Naive B cell (primary cell): ENCODE measurements at regions not wholly inside any gene's neighbourhood (a gene's known extent, or its start where the extent isn't known, plus 50 kb on each side); places are given as distances from the start of the nearest gene placed in this dataset.
"Not testable (repeated sequence)": the region's sequence is repeated elsewhere in the genome, so short reads cannot be mapped to it uniquely, and the experiment has no call there.

Source experiments
- ATAC-seq, 2 donors: fragments of 150-1000 bp; cut with Tn5 transposase; 2 replicates each; pipeline ENCODE4 v1.10.0; 2021; ENCODE audit warnings: low read depth in 2 of 2, mild to moderate bottlenecking in 2 of 2, moderate library complexity in 2 of 2
- DNase-seq: peaks from one replicate; pipeline ENCODE4 v3.0.0; 2022
- H3K27ac Mint-ChIP-seq, 6 donors: one replicate each; pipeline ENCODE4 v1.8.0; 2020 to 2022; ENCODE audit warnings: mild to moderate bottlenecking in 6 of 6, mixed read lengths in 6 of 6, moderate library complexity in 5 of 6, inconsistent platforms in 2 of 6
- H3K27me3 Mint-ChIP-seq, 3 donors: one replicate each; pipeline ENCODE4 v1.8.0; 2021 to 2022; ENCODE audit warnings: mixed read lengths in 3 of 3, mild to moderate bottlenecking in 1 of 3
- H3K36me3 Mint-ChIP-seq, 2 donors: one replicate each; pipeline ENCODE4 v1.8.0; 2020 to 2022; ENCODE audit warnings: mixed read lengths in 2 of 2, inconsistent platforms in 1 of 2, mild to moderate bottlenecking in 1 of 2
- H3K4me1 Mint-ChIP-seq, 3 donors: one replicate each; pipeline ENCODE4 v1.8.0; 2020 to 2022; ENCODE audit warnings: mixed read lengths in 3 of 3, inconsistent platforms in 1 of 3, mild to moderate bottlenecking in 1 of 3, moderate library complexity in 1 of 3
- H3K4me3 Mint-ChIP-seq, 8 donors: one replicate each; pipeline ENCODE4 v1.8.0; 2020 to 2022; ENCODE audit warnings: mild to moderate bottlenecking in 8 of 8, mixed read lengths in 8 of 8, moderate library complexity in 8 of 8, inconsistent platforms in 2 of 8
- H3K9me3 Mint-ChIP-seq, 7 donors: one replicate each; pipeline ENCODE4 v1.8.0; 2020 to 2022; ENCODE audit warnings: mixed read lengths in 7 of 7, mild to moderate bottlenecking in 5 of 7, inconsistent platforms in 2 of 7, moderate library complexity in 1 of 7

DNA sequence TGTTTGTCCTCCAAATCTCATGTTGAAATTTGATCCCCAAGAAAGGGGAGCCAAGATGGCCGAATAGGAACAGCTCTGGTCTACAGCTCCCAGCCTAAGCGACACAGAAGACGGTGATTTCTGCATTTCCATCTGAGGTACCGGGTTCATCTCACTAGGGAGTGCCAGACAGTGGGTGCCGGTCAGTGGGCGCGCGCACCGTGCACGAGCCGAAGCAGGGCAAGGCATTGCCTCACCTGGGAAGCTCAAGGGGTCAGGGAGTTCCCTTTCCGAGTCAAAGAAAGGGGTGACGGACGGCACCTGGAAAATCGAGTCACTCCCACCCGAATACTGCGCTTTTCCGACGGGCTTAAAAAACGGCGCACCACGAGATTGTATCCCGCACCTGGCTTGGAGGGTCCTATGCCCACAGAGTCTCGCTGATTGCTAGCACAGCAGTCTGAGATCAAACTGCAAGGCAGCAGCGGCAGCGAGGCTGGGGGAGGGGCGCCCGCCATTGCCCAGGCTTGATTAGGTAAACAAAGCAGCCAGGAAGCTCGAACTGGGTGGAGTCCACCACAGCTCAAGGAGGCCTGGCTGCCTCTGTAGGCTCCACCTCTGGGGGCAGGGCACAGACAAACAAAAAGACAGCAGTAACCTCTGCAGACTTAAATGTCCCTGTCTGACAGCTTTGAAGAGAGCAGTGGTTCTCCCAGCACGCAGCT, 493.6 kb downstream of the KLF12 start:
- H3K27me3 Mint-ChIP-seq, DNase-seq, H3K36me3 Mint-ChIP-seq, ATAC-seq, H3K4me1 Mint-ChIP-seq, H3K27ac Mint-ChIP-seq, H3K4me3 Mint-ChIP-seq: not testable (repeated sequence)
- peaks cover 0 to 11% (median 0%) of the 10 kb centered on the region in 7 donors for H3K9me3 Mint-ChIP-seq

DNA sequence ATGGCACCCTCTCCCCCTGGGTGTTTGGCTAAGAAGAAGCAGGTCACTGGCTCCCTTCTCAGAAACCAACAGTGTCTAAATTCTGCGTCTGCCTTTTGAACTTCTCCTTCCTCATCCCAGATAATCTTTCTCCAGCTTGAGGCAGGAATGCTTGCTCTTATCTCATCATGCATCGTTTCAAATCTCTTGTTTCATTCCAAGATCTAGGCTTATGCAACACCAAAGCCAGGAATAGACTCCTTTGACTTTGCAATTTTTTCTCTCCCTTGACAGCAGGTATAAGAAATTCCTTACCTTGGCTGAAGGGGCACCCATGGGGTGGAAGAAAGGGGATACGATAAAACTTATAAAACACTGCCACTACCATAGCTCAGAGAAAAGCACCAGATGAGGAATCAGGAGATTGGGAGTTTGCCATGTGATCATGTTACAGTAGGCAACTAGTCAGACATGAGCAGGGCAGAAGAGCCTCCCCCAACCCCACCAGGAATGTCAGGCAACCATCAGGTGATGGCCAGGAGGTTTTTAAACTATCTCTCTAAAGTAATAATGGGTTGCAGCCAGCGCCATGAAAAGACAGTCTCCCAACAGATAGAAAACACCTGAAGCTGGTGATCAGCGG, 498.9 kb downstream of the KLF12 start:
- no peak overlapping the region for H3K27ac Mint-ChIP-seq
- no peaks in the 10 kb centered on the region for H3K36me3 Mint-ChIP-seq
- no peak for ATAC-seq
- H3K4me3 Mint-ChIP-seq: no peak overlapping the region
- peaks cover 0 to 4% (median 1%) of the 10 kb centered on the region in 7 donors for H3K9me3 Mint-ChIP-seq
- H3K27me3 Mint-ChIP-seq: peaks cover 3 to 11% (median 6%) of the 10 kb centered on the region in 3 donors
- no peak for DNase-seq
- no peaks in the 10 kb centered on the region for H3K4me1 Mint-ChIP-seq

DNA sequence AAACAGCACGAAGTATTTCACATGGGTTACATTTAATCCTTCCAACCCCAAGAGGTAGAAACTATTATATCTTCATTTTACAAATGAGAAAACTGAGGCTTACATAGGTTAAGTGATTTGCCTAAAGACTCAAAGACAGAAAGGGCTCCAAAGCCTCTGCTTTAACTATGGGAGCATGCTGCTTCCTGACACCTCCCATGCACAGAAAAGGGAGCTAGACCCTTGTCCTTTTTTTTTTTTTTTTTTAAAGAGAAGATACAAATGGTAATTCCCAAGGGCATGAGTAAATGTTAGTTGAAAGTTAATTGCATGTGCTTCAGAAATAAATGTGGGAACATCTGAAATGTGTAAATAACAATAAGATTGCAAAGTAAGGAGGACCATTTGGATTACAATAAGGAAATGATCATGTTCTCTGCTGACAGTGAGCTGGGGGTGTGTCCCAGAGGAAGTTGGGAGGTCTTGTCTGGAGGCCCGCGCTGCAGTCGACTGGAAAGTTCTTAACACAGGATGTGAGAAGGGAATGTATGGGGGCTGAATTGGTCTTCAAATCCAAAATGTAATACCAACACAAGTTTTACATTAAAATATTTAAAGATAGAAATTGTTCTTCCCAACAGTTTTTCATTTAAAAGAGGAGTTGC, 500.3 kb downstream of the KLF12 start:
- Mint-ChIP-seq H3K27ac (no peak overlapping the region), H3K36me3 (no peaks in the 10 kb centered on the region), H3K27me3 (peaks cover 3 to 8% (median 6%) of the 10 kb centered on the region in 3 donors), H3K9me3 (peaks cover 0 to 9% (median 2%) of the 10 kb centered on the region in 7 donors), H3K4me3 (no peak overlapping the region), H3K4me1 (no peaks in the 10 kb centered on the region)
- DNase-seq (no peak), ATAC-seq (no peak)

DNA sequence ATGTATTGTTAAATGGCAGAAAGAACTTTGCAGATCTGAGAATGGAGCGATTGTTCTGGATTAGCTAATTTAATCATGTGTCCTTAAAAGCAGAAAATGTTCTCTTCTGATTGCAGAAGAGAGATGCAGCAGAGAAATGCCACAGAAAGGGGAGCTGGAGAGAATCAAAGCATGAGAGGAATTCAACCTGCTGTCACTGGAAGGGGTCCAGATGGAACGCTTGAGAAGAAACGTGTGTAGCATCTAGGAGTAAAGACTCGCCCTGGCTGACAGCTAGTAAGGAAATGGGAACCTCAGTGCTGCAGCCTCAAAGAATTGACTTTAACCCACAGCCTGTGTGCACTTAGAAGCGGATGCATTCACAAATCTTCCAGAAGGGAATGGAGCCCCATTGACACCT, 502.8 kb downstream of the KLF12 start:
- ATAC-seq: no peak
- H3K27ac Mint-ChIP-seq: no peak overlapping the region
- no peaks in the 10 kb centered on the region for H3K4me1 Mint-ChIP-seq
- H3K4me3 Mint-ChIP-seq: no peak overlapping the region
- peaks cover 0 to 9% (median 0%) of the 10 kb centered on the region in 7 donors for H3K9me3 Mint-ChIP-seq
- DNase-seq: no peak
- H3K36me3 Mint-ChIP-seq: no peaks in the 10 kb centered on the region
- H3K27me3 Mint-ChIP-seq: peaks cover 3 to 6% (median 4%) of the 10 kb centered on the region in 3 donors

DNA sequence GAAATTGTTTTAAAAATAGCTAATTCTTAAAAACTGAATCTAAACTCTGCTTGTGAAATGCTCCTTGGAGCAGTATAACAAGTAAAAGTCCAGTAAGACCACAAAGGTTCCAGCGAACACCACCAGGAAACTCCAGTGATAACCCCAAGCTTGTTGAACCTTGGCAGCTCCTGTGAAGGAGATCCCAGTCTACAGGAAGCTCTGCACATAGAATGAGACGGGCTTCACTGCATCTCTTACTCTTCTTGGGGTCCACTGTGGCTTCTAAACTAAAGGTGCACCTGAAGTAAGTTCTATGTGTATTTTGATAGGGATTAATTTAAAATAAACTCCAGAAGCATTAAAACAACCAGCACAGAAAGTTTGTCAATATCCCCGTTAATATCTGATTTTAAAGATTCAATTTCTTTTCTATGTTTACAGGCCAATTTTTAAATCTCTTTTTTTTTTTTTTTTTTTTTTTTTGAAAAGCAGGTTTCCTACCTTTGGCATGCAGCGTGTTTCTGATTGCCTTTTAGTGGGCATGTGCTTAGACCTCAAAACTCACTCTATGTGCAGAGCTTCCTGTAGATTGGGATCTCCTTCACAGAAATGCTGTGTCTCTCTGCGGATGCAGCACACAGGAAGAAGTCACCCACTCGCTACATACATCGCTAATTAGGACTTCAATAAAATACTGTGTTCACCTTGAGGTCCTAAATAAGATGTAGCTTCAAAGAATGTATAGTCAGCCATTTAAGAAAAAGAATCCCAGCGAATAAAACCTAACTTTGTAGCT, 508.5 kb downstream of the KLF12 start:
- no peaks in the 10 kb centered on the region for H3K4me1 Mint-ChIP-seq
- H3K27me3 Mint-ChIP-seq: peaks cover 4 to 6% (median 5%) of the 10 kb centered on the region in 3 donors
- no peak overlapping the region for H3K4me3 Mint-ChIP-seq
- ATAC-seq: no peak
- no peak for DNase-seq
- no peak overlapping the region for H3K27ac Mint-ChIP-seq
- H3K9me3 Mint-ChIP-seq: peaks cover 0 to 9% (median 0%) of the 10 kb centered on the region in 7 donors
- no peaks in the 10 kb centered on the region for H3K36me3 Mint-ChIP-seq

DNA sequence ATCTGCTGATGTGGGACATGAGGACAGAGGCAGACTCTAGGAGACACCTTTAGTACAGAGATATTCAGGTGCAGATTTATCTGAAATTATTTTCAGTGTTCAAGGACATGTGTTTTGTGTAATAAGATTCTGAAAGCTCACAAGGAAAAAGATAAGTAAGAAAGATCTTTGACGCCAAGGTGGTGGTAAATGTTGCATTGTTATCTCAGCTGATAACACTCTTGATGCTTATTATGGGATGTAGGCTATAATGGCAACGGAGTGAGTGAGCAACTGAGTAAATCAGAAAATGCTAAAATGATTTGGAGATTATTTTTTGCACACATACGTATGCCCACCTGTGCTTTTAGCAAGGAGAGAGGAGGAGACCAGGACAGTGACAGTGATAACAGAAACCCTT, 510.9 kb downstream of the KLF12 start:
- Mint-ChIP-seq H3K4me3 (no peak overlapping the region), H3K4me1 (no peaks in the 10 kb centered on the region), H3K27ac (peak overlapping the region in 1 of 6 donors; percentile 1), H3K9me3 (peaks cover 0 to 4% (median 0%) of the 10 kb centered on the region in 7 donors), H3K27me3 (peaks cover 5 to 6% (median 5%) of the 10 kb centered on the region in 3 donors), H3K36me3 (no peaks in the 10 kb centered on the region)
- ATAC-seq (no peak), DNase-seq (no peak)

DNA sequence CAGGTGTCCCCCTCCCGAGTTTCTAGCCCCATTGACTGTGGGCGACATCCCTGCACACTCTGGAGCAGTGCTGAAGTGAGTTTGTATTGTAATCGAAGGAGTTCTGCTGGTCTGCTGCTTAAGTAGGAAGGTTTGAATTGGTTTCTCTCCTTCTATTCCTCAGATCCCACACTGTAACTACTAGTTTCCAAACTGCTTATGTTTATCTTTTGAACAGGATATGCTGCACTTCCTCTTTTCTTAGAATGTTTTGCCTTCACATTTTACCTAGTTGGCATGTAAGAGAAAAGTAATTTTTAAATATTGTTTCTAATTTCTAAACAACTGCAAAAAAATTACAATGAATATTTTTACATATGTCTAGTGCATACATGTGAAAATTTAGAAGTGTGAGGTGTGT, 511.8 kb downstream of the KLF12 start:
- Mint-ChIP-seq H3K4me3 (no peak overlapping the region), H3K9me3 (peaks cover 0 to 4% (median under 1%) of the 10 kb centered on the region in 7 donors), H3K4me1 (no peaks in the 10 kb centered on the region), H3K27ac (no peak overlapping the region), H3K36me3 (no peaks in the 10 kb centered on the region), H3K27me3 (peaks cover 5 to 9% (median 6%) of the 10 kb centered on the region in 3 donors)
- ATAC-seq (no peak), DNase-seq (no peak)

DNA sequence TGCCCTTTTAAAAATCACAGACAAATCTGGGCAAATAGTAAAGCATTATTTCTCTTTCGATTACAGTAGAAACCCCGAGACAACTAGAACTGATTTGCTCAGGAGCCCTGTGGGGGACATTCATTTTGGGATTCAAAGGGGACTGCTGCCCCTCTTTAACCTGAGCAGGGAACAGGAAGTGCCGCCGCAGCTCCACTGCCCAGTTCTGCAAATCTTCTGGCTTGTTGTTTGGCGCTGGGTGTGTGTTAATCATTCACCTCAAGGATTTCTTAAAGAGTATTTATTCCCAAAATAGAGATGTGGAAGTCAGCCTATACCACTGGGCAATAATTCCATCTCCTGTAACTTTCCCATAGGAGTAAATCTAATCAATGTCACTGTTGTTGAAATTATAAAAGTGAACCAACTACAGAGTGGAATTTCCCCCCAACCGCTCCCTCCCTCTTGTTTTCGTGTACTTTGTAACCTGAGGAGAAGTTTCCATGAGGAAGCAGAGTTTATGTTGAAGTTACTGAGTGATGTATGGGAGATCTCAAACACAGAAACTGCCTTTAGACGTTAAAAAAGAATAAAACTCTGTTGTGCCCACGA, 515.8 kb downstream of the KLF12 start:
- H3K4me3 Mint-ChIP-seq: no peak overlapping the region
- ATAC-seq (no peak), DNase-seq (no peak)
- H3K4me1 Mint-ChIP-seq: no peaks in the 10 kb centered on the region
- H3K27me3 Mint-ChIP-seq: peaks cover 2 to 9% (median 8%) of the 10 kb centered on the region in 3 donors
- no peaks in the 10 kb centered on the region for H3K36me3 Mint-ChIP-seq
- no peak overlapping the region for H3K27ac Mint-ChIP-seq
- peaks cover 0 to 11% (median 3%) of the 10 kb centered on the region in 7 donors for H3K9me3 Mint-ChIP-seq

DNA sequence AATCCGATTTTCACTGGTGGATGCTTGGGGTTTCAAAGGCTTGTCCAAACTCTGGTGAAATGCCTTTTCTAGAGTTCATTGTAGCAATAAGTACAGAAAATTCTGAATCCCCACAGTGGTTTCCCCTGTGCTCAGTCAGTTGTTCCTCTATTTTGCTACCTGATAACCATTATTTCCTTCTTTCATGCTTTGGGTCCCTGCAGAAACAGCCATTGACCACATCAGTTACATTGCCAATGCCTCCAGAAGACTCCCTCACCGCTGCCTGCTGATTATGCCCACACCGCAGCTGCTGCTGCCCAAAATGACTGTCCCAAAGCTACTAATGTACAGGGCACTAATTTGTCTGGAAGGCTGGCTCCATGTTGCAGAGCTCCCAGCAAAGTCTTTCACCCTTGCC, 517.3 kb downstream of the KLF12 start:
- H3K36me3 Mint-ChIP-seq: no peaks in the 10 kb centered on the region
- no peak for DNase-seq
- H3K9me3 Mint-ChIP-seq: peaks cover 0 to 11% (median 3%) of the 10 kb centered on the region in 7 donors
- no peak overlapping the region for H3K4me3 Mint-ChIP-seq
- H3K27ac Mint-ChIP-seq: no peak overlapping the region
- peaks cover 0 to 8% (median 6%) of the 10 kb centered on the region in 3 donors for H3K27me3 Mint-ChIP-seq
- H3K4me1 Mint-ChIP-seq: no peaks in the 10 kb centered on the region
- no peak for ATAC-seq

DNA sequence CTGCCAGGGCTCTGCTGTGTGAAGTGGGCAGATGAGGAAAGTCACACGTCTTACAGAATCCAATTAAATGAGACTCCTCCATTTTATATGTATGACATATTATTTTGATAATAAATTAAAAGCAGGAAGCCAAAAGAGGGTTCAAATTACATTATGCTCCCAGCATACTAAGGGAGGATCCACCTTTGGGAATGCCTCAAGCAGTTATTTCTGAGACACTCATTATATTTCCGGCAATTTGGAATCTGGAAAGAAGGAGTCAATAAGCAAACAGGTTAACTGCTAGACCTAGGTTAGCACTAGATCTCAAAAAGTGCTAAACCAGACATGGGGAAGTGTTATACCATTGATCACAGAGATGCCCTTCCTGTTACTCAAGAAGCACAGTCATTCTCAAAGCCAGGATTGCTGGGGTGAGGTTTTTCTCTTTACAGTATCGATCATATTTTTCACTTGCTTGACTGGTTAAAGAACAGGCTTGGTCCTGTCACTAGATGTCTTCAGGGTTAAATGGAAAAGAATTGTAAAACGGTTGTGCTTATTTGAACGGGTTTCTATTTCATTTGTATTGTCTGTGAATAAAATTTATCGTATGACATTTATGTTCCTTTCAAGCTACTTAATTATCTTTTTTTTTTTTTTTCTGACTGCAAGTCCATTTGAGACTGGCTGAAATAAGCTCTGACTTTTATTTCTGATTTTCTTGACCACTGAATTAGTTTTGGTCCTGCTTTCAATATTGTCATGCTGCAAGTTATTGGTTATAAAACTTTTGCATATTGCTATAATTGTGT, 523.2 kb downstream of the KLF12 start:
- no peak overlapping the region for H3K4me3 Mint-ChIP-seq
- no peaks in the 10 kb centered on the region for H3K36me3 Mint-ChIP-seq
- no peak overlapping the region for H3K27ac Mint-ChIP-seq
- no peaks in the 10 kb centered on the region for H3K4me1 Mint-ChIP-seq
- H3K27me3 Mint-ChIP-seq: no peaks in the 10 kb centered on the region
- peaks cover 0 to 5% (median 0%) of the 10 kb centered on the region in 7 donors for H3K9me3 Mint-ChIP-seq
- ATAC-seq: no peak
- no peak for DNase-seq

DNA sequence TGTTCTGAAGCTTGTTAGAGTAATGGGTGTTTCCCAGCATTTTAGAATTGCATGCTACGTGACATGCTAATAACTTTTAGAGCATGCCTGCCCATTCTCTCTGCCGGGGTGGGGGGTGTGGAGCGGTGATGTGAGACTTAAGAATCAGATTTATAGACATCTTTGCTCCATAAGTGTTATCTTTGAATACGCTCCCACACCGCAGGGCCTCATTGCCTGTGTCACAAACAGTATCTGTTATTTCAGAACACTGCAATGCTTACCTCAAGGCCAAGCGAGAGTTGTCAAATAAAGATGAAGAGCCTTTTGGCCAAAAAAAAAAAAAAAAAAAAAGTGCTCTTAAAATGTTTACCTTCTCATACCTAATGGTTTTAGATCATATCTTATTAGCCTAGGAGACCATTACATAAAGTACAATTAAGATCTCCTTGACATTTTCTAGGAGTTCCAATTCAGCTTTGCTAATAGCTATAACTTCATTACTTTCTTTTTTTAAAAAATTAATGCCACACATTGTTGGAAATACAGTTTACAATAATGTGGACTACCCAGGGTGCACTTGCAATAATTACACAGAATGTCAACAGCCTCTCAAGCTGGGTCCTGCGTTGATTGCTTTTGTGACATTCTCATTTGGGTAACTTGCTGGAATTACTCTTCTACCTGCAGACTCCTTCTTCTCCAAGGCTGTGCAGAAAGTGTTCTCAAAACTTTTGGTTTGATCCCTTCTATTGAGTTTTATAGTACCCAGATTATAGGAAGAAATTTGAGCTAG, 525.3 kb downstream of the KLF12 start:
- H3K27ac Mint-ChIP-seq: no peak overlapping the region
- H3K36me3 Mint-ChIP-seq: no peaks in the 10 kb centered on the region
- H3K27me3 Mint-ChIP-seq: no peaks in the 10 kb centered on the region
- DNase-seq (no peak), ATAC-seq (no peak)
- no peak overlapping the region for H3K4me3 Mint-ChIP-seq
- no peaks in the 10 kb centered on the region for H3K4me1 Mint-ChIP-seq
- peaks cover 0 to 12% (median 3%) of the 10 kb centered on the region in 7 donors for H3K9me3 Mint-ChIP-seq

DNA sequence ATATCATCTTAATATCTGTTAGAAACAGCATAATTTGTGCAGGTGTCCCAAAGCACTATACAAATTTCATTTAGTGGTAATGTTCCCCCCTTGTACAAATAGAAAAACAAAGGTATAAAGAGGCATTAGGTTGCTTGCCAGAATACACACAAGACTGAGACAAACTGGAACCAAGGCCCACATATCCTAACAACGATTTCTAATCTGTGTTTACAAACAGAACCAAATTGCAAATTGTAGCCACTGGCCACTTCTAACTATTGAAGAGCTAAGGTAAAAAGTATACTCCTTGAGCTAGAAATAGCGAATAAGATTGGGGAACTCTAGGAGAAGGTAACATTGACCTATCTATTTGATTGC, 526.1 kb downstream of the KLF12 start:
- no peak for DNase-seq
- Mint-ChIP-seq H3K9me3 (peaks cover 0 to 16% (median 6%) of the 10 kb centered on the region in 7 donors), H3K4me1 (no peaks in the 10 kb centered on the region)

More for the DNA sequence above, 526.1 kb downstream of the KLF12 start:
- Mint-ChIP-seq H3K27me3 (no peaks in the 10 kb centered on the region), H3K36me3 (no peaks in the 10 kb centered on the region), H3K27ac (no peak overlapping the region), H3K4me3 (no peak overlapping the region)
- ATAC-seq: no peak
